ENCODE measurements at regions not wholly inside any gene's neighbourhood (a gene's known extent, or its start where the extent isn't known, plus 50 kb on each side); places are given as distances from the start of the nearest gene placed in this dataset.
"Not testable (repeated sequence)": the region's sequence is repeated elsewhere in the genome, so short reads cannot be mapped to it uniquely, and the experiment has no call there.

- no peak for DNase-seq (ENCODE audit: low read depth)
Measured at GRCh38 chr7:34390103-34390502, 267.9 kb upstream of the NPSR1 start.

- DNase-seq (ENCODE audit: low read depth), result no peak
Measured at GRCh38 chr7:34392972-34393371, 265.0 kb upstream of the NPSR1 start.

DNA sequence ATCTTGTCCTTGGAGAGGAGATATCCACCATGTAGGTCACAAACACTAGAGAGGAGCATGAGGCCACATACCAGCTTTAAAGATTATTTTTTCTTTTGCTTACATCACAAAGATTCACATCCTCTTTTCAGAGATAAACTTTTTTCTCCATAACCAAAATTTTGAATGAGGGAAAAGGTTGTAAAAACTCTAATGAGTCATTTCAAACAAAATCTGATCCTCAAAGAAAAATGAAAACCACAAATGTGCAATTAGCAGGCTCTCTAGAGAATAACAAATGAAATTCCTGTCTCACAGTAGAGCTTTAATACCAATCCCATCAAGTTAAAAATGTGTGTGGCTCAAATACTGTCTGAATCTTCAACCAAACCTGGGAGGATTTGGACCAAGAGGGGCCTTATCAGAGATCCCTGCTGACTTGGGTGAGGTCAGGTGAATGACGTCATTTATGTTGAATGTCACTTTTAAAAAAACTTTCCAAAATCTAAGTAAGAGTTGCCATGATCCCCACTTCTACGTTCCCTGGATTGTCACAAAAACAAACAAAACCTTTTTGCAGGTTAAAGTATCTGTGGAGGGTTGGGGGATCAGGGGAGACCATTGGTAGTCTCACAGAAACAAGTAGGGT is 261.5 kb upstream of the NPSR1 start:
- no peak for DNase-seq (ENCODE audit: low read depth)

DNA sequence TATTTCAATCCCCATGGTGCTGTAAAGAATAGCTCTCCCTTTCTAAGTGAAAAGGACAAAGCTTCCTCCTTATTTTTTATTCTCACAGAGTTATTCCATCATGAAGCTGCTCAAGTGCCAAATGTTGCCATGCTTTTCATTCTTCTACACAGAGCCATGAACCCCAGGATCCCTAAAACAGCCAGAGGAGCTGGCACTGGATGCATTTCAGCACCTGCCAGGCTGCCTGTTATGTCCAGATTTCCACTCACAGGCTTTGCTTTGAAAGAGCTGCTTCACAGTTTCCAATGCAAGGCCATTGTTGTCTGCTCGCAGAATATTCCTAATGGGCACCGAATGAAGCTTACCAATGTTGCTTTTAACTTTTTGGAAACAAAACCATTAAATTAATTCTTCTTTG is 256.2 kb upstream of the NPSR1 start:
- no peak for DNase-seq (ENCODE audit: low read depth)

- no peak for DNase-seq (ENCODE audit: low read depth)
Measured at GRCh38 chr7:34406848-34407530, 251.0 kb upstream of the NPSR1 start.

GRCh38 chr7:34407586-34407985 is 250.4 kb upstream of the NPSR1 start:
- no peak for DNase-seq (ENCODE audit: low read depth)

GRCh38 chr7:34417781-34418180 is 240.2 kb upstream of the NPSR1 start:
- peak; percentile 9 for DNase-seq (ENCODE audit: low read depth)

GRCh38 chr7:34421526-34421925 is 236.5 kb upstream of the NPSR1 start:
- DNase-seq (ENCODE audit: low read depth), result no peak

- peak; percentile 2 for DNase-seq (ENCODE audit: low read depth)
Measured at GRCh38 chr7:34425194-34425593, 232.8 kb upstream of the NPSR1 start.

GRCh38 chr7:34425631-34426384 is 232.2 kb upstream of the NPSR1 start:
- DNase-seq (ENCODE audit: low read depth), result no peak

GRCh38 chr7:34430456-34430855 is 227.6 kb upstream of the NPSR1 start:
- DNase-seq (ENCODE audit: low read depth), result peak; percentile 61

- DNase-seq (ENCODE audit: low read depth), result no peak
Measured at GRCh38 chr7:34438436-34438835, 219.6 kb upstream of the NPSR1 start.

DNA sequence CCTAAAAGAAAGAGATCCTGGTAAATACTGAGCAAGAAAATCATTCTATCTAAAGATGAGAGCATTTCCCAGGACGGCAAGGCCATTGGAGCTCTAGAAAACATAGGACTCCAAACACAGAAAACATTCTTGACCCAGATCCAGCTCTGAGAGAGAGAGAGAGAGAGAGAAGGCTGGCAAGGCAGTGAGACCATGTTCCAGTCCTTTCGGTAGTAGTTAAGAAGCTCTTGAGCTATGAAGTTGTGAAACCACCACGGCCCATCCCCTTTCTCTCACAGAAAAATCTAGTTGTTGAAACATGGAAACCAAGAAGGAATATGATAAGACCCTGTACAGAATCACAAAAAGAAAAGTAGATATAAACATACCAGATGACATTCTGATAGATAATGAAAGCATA is 212.4 kb upstream of the NPSR1 start:
- DNase-seq (ENCODE audit: low read depth), result no peak

DNA sequence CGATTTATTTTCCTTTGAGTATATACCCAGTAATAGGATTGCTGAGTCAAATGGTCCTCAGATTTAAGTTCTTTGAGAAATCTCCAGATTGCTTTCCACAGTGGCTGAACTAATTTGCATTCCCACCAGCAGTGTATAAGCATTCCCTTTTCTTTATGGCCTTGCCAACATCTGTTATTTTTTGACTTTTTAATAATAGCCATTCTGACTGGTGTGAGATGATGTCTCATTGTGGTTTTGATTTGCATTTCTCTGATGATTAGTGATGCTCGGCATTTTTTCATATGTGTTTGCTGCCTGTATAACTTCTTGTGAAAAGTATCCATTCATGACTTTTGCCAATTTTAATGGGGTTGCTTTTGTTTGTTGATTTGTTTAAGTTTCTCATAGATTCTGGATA is 209.5 kb upstream of the NPSR1 start:
- DNase-seq (ENCODE audit: low read depth), result not testable (repeated sequence)

DNA sequence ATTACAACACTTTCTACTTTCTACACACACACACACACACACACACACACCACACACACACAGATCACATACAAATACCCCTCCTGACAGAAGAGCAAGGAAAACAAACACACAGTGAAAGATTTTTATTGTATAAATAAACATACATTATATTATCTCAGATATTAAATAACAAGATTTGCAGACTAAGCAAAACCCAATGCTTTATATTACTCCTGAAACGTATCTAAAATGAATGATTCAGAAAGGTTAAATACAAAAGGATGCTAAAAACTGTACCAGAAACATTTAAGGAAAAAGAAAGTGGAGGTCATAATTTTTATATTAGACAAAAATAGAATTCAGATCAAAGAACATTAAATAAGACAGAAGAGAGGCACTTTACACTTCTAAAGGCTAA is 208.3 kb upstream of the NPSR1 start:
- no peak for DNase-seq (ENCODE audit: low read depth)

DNA sequence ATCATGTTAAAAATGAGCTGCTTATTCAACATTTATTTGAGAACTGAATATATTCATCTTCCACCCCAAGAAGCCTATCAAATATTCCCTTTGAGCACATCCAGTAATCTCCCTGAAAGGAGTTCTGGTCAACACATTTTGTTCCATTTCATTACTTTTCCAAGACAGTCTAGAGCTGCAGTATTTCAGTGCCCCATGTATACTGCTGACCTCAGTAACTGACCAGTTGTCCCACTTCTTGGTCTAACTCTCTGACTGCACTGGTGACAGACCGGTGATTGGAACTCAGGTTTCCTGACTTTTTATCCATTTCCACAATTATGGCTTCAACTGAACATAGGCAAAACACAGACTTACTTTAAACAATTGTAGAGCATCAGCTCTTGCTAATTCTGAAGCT is 206.8 kb upstream of the NPSR1 start:
- DNase-seq (ENCODE audit: low read depth), result no peak

- peak; percentile 67 for DNase-seq (ENCODE audit: low read depth)
Measured at GRCh38 chr7:34451923-34452322, 206.1 kb upstream of the NPSR1 start.

GRCh38 chr7:34452363-34452762 is 205.7 kb upstream of the NPSR1 start:
- DNase-seq (ENCODE audit: low read depth), result no peak

GRCh38 chr7:34453150-34453549 is 204.9 kb upstream of the NPSR1 start:
- peak; percentile 68 for DNase-seq (ENCODE audit: low read depth)

DNA sequence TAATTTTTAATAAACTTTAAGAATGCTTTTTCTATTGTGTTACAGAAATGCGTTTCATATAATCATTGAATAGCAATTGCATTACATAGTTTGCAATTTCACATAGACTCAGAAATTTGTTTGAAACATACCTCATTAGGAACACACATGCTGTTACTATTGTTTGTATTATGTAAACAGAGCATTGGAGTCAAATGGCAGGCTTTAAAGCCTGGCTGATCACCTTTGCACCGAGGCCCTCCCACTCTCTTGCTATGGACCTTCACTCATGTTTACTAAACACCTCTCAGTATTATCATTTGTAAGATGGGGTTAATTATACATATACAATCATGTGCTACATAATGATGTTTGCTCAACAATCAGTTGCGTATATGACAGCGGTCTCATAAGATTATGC is 203.6 kb upstream of the NPSR1 start:
- no peak for DNase-seq (ENCODE audit: low read depth)

- no peak for DNase-seq (ENCODE audit: low read depth)
Measured at GRCh38 chr7:34457329-34457728, 200.7 kb upstream of the NPSR1 start.

GRCh38 chr7:34463830-34464229 is 194.2 kb upstream of the NPSR1 start:
- peak; percentile 36 for DNase-seq (ENCODE audit: low read depth)

DNA sequence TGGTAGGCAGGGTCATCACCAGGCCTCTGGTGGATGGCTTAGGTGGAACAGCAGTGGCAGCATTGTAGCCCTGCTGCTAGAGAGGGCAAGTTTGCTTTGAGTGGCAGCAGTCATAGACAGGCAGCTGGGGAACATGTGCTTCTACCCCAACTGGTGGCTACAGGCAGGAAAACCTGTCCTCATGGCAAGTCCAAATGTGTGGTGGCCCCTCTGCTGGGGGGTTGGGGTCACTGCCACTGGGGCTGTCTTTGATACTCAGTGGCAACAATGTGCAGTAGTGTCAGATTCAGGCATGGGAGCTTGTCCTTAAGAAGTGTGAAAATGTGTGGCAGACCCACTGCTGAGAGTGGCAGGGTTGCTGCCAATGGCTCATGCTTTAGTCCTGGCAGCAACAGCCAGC is 186.2 kb upstream of the NPSR1 start:
- no peak for DNase-seq (ENCODE audit: low read depth)

Measured in ELR (cell line).